Pancreas (tissue), 10 donors: ENCODE measurements at regions not wholly inside any gene's neighbourhood (a gene's known extent, or its start where the extent isn't known, plus 50 kb on each side); places are given as distances from the start of the nearest gene placed in this dataset.
"Not testable (repeated sequence)": the region's sequence is repeated elsewhere in the genome, so short reads cannot be mapped to it uniquely, and the experiment has no call there.

Source experiments
- ATAC-seq, 4 donors: fragments of 200-7000 bp; cut with Tn5 transposase; one replicate each; pipeline versions ENCODE4 v1.8.0 to v1.9.1; 2020; ENCODE audit warnings: mild to moderate bottlenecking in 4 of 4, moderate library complexity in 4 of 4
- DNase-seq, 6 donors: peaks; one replicate each; pipeline ENCODE4 v3.0.0-alpha.2; 2020
- FAIRE-seq: peaks from 2 replicates; lab custom pipeline; 2012; peaks lifted over from hg19 to GRCh38; lab: Jason Lieb, UNC
- H3K27ac ChIP-seq, 4 donors: fragments of 200-600 bp; sonication (generic); 1 replicate in 3 of 4; 2 replicates in 1 of 4; pipeline versions ENCODE4 v1.5.0 to v1.8.0; 2020
- H3K27me3 ChIP-seq, 4 donors: fragments of 200-600 bp; one replicate each; pipeline ENCODE4 v1.8.0; 2021
- H3K36me3 ChIP-seq, 3 donors: fragments of 200-600 bp; sonication (generic) in 1 of 3; one replicate each; pipeline versions ENCODE4 v1.5.0 to v1.8.0; 2020 to 2021
- H3K4me1 ChIP-seq, 3 donors: fragments of 200-600 bp; one replicate each; pipeline ENCODE4 v1.8.0; 2021
- H3K4me3 ChIP-seq, 4 donors: fragments of 200-600 bp; sonication (generic) in 2 of 4; one replicate each; pipeline versions ENCODE4 v1.5.0 to v1.8.0; 2020 to 2021
- H3K9me3 ChIP-seq, 4 donors: fragments of 200-600 bp; one replicate each; pipeline ENCODE4 v1.8.0; 2021
- WGBS, 2 donors: extraction: QIAGEN DNeasy Blood & Tissue Kit; methylation state at CpG; one replicate each; pipeline ENCODE4 v1.1.7; 2013; 5-methylcytosine and 5-hydroxymethylcytosine counted together
- intact Hi-C, 3 donors: fragments of 100-400 bp; cut with DNase I; formaldehyde crosslinking; loops; one replicate each; pipeline versions ENCODE4 v1.11.1 to v1.14.2; 2022
- TF ChIP-seq, protein P1 (sequence below), 4 donors: fragments of 200-600 bp; sonication (generic) in 3 of 4; IDR thresholded peaks; one replicate each; pipeline versions ENCODE4 v1.5.0 to v1.8.0; 2021; ENCODE audit warnings: antibody characterized with exemption in 4 of 4
- donor health status: healthy with polysubstance abuse.
- donor health status: DM: no; HTN: no; CAD: no; lungs with moderate emphysema.
- donor health status: DM: no; HTN: no; CAD: no.
- donor health status: control.
- donor health status: control.
- donor health status: Bipolar disorder and iron deficiency.
- donor health status: DM: yes; HTN: yes; CAD: no.
- donor health status: DM: no; HTN: no; CAD: no.
- donor health status: DM: no; HTN: no; CAD: no.
- donor health status: DM: yes; HTN: yes; CAD: no.

DNA sequence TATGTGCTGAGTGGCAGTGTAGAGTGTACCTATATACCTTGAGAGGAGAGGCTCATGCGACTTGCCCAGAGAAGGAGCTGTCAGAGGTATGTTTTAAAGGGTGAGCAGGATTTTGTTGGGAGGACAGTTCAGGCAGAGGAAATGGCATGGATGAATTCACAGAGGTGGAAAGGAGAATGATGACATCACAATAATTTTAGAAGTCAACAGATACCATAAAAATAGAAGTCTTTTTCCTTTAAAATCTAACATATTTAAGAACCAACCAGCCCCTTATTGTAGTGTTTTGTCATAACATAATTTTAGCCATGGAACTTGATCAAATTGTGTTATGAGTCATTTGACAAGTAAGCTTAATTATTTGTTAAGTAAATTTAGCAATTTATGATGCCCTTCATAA is 538.1 kb upstream of the GYPC start:
- 88 to 94% methylated on average over 1 of the region's 1 CpG for WGBS, 2 donors
- Histone ChIP-seq H3K36me3 (no peaks in the 10 kb centered on the region), H3K4me3 (no peak overlapping the region), H3K27ac (no peak overlapping the region), H3K9me3 (no peaks in the 10 kb centered on the region), H3K27me3 (no peaks in the 10 kb centered on the region), H3K4me1 (no peaks in the 10 kb centered on the region)
- intact Hi-C loops = no loop called here
- FAIRE-seq (no peak), DNase-seq (no peak), ATAC-seq (no peak)
- TF ChIP-seq, protein P1, sequence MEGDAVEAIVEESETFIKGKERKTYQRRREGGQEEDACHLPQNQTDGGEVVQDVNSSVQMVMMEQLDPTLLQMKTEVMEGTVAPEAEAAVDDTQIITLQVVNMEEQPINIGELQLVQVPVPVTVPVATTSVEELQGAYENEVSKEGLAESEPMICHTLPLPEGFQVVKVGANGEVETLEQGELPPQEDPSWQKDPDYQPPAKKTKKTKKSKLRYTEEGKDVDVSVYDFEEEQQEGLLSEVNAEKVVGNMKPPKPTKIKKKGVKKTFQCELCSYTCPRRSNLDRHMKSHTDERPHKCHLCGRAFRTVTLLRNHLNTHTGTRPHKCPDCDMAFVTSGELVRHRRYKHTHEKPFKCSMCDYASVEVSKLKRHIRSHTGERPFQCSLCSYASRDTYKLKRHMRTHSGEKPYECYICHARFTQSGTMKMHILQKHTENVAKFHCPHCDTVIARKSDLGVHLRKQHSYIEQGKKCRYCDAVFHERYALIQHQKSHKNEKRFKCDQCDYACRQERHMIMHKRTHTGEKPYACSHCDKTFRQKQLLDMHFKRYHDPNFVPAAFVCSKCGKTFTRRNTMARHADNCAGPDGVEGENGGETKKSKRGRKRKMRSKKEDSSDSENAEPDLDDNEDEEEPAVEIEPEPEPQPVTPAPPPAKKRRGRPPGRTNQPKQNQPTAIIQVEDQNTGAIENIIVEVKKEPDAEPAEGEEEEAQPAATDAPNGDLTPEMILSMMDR (IDR thresholded peaks at IDR 0.05) = no peak

DNA sequence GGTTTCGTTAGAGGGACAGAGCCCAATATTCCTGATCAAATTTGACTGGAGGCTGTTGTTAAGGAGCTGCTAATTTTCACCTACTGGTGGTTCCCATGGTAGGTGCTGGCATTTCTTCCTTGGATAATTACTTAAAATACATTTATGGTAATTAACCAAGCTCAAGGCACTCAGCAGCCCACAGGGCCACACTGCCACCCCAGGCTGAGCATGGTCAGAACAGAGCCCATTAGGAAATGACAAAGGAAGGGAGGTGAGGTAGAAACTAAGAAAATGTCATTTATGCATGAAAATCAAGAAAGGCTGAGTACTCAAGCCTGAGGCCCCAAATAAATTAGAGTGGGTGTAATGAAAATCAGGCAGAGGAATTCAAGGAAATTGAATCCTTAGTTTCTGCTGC is 510.2 kb upstream of the GYPC start:
- DNase-seq (no peak), ATAC-seq (no peak), FAIRE-seq (no peak)
- TF ChIP-seq, protein P1 (IDR thresholded peaks at IDR 0.05) = no peak
- H3K27ac ChIP-seq = no peak overlapping the region
- H3K27me3 ChIP-seq = no peaks in the 10 kb centered on the region
- H3K36me3 ChIP-seq = no peaks in the 10 kb centered on the region
- intact Hi-C loops = no loop called here
- H3K9me3 ChIP-seq = no peaks in the 10 kb centered on the region
- H3K4me3 ChIP-seq = no peak overlapping the region
- 38 to 42% methylated on average over 1 of the region's 1 CpG for WGBS, 2 donors
- no peaks in the 10 kb centered on the region for H3K4me1 ChIP-seq

GRCh38 chr2:126154256-126154785 is 501.6 kb upstream of the GYPC start:
- intact Hi-C loops = no loop called here
- Histone ChIP-seq H3K27ac (no peak overlapping the region), H3K4me1 (no peaks in the 10 kb centered on the region), H3K36me3 (no peaks in the 10 kb centered on the region), H3K4me3 (no peak overlapping the region), H3K27me3 (no peaks in the 10 kb centered on the region), H3K9me3 (no peaks in the 10 kb centered on the region)
- 81 to 91% methylated on average over 1 of the region's 1 CpG for WGBS, 2 donors
- DNase-seq (no peak), FAIRE-seq (no peak), ATAC-seq (no peak)
- TF ChIP-seq, protein P1 (IDR thresholded peaks at IDR 0.05) = no peak

DNA sequence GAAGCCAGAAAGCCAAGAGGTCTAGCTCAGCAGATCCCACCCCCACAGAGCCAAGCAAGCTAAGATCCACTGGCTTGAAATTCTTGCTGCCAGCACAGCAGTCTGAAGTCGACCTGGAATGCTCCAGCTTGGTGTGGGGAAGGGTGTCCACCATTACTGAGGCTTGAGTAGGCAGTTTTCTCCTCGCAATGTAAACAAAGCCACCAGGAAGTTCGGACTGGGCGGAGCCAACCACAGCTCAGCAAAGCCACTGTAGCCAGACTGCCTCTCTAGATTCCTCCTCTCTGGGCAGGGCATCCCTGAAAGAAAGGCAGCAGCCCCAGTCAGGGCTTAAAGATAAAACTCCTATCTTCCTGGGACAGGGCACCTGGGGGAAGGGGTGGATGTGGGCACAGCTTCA is 495.0 kb upstream of the GYPC start:
- DNase-seq, H3K27me3 ChIP-seq, H3K4me3 ChIP-seq, FAIRE-seq, intact Hi-C loops, H3K36me3 ChIP-seq, H3K27ac ChIP-seq, ATAC-seq, H3K9me3 ChIP-seq, H3K4me1 ChIP-seq: not testable (repeated sequence)
- WGBS, 2 donors = 63 to 74% methylated on average over 4 of the region's 4 CpGs

GRCh38 chr2:126172631-126173184 is 483.2 kb upstream of the GYPC start:
- Histone ChIP-seq H3K9me3 (no peaks in the 10 kb centered on the region), H3K27me3 (no peaks in the 10 kb centered on the region), H3K27ac (no peak overlapping the region), H3K4me3 (no peak overlapping the region), H3K36me3 (no peaks in the 10 kb centered on the region), H3K4me1 (no peaks in the 10 kb centered on the region)
- intact Hi-C loops = no loop called here
- FAIRE-seq (no peak), DNase-seq (no peak), ATAC-seq (no peak)
- TF ChIP-seq, protein P1 (IDR thresholded peaks at IDR 0.05) = no peak
- 58 to 67% methylated on average over 6 of the region's 6 CpGs for WGBS, 2 donors
